ENCODE measurements at regions not wholly inside any gene's neighbourhood (a gene's known extent, or its start where the extent isn't known, plus 50 kb on each side); places are given as distances from the start of the nearest gene placed in this dataset.

DNA sequence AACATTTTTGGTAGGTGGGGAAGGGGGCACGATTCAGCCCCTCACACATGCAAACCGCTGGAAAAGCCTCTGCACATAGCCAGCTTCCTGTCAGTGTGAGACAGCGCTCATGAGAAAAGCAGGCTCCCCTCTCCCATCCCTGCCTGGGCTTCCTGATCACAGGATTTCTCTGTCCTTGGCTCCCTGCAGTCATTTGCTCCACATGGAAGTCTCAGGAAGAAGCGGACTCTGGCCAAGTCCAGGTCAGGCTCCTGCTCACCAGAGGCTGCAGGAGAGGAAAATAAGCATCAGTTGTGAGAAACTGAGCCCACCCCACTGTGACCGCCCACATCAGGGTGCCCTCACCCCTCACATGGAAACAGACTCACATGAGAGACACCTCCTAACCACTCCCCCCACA, 664.3 kb upstream of the TENM3 start:
- no peaks in the 10 kb centered on the region for H3K27me3 Mint-ChIP-seq
- TF ChIP-seq, protein P1, sequence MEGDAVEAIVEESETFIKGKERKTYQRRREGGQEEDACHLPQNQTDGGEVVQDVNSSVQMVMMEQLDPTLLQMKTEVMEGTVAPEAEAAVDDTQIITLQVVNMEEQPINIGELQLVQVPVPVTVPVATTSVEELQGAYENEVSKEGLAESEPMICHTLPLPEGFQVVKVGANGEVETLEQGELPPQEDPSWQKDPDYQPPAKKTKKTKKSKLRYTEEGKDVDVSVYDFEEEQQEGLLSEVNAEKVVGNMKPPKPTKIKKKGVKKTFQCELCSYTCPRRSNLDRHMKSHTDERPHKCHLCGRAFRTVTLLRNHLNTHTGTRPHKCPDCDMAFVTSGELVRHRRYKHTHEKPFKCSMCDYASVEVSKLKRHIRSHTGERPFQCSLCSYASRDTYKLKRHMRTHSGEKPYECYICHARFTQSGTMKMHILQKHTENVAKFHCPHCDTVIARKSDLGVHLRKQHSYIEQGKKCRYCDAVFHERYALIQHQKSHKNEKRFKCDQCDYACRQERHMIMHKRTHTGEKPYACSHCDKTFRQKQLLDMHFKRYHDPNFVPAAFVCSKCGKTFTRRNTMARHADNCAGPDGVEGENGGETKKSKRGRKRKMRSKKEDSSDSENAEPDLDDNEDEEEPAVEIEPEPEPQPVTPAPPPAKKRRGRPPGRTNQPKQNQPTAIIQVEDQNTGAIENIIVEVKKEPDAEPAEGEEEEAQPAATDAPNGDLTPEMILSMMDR (IDR thresholded peaks at IDR 0.05; ENCODE audit: unreplicated experiment) = no peak
- H3K9me3 Mint-ChIP-seq (ENCODE audit: low read depth) = peaks cover 5% of the 10 kb centered on the region
- peaks cover 3% of the 10 kb centered on the region for H3K4me1 Mint-ChIP-seq (ENCODE audit: low read depth)
- H3K27ac Mint-ChIP-seq = no peak overlapping the region
- no peak overlapping the region for H3K4me3 Mint-ChIP-seq (ENCODE audit: low read depth)
- no peak for DNase-seq (ENCODE audit: low spot score, unreplicated experiment)
- no peaks in the 10 kb centered on the region for H3K36me3 Mint-ChIP-seq (ENCODE audit: insufficient read depth)

DNA sequence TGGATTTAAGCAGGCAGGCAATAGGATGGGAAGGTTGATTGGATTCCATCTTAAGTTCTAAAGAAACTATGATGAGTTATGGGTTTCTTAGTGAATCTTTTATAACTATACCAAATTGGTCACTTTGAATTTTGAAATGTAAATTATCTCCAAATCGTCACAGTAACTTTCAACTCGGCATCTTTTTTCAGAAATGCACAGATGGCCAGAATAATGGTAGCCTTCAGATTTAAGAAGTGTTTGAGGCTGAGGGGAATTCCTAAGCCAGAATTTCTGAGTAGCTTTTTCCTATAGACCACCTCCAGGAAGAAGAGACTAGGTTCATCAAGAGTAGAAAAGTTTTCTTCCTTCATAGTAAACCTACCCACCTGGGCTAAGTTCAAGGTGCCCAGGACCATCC, 663.7 kb upstream of the TENM3 start:
- DNase-seq (ENCODE audit: low spot score, unreplicated experiment) = no peak
- Mint-ChIP-seq H3K4me1 (ENCODE audit: low read depth) (peaks cover 3% of the 10 kb centered on the region), H3K27ac (no peak overlapping the region), H3K9me3 (ENCODE audit: low read depth) (peaks cover 5% of the 10 kb centered on the region), H3K27me3 (no peaks in the 10 kb centered on the region), H3K36me3 (ENCODE audit: insufficient read depth) (no peaks in the 10 kb centered on the region), H3K4me3 (ENCODE audit: low read depth) (no peak overlapping the region)
- TF ChIP-seq, protein P1 (IDR thresholded peaks at IDR 0.05; ENCODE audit: unreplicated experiment) = no peak

DNA sequence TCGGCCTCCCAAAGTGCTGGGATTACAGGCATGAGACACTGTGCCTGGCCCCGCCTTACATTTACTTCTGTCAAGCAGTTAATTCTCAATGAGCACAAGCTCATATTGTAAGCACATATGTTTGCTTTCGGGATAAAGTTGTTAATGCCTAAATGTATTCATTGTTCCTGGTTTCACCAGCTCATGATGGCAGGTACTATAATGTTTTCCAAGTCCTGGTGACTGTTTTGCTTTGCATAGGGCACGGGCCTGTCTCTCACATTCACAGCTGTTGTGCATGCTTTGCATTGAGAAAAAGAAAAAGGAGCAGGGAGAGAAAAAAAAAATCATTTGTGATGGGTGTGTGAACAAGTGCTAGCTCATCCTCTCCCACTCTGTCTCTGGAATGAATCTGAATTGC, 661.2 kb upstream of the TENM3 start:
- no peak overlapping the region for H3K27ac Mint-ChIP-seq
- no peaks in the 10 kb centered on the region for H3K9me3 Mint-ChIP-seq (ENCODE audit: low read depth)
- TF ChIP-seq, protein P1 (IDR thresholded peaks at IDR 0.05; ENCODE audit: unreplicated experiment) = no peak
- no peak for DNase-seq (ENCODE audit: low spot score, unreplicated experiment)
- no peaks in the 10 kb centered on the region for H3K27me3 Mint-ChIP-seq
- H3K4me1 Mint-ChIP-seq (ENCODE audit: low read depth) = no peaks in the 10 kb centered on the region
- no peaks in the 10 kb centered on the region for H3K36me3 Mint-ChIP-seq (ENCODE audit: insufficient read depth)
- no peak overlapping the region for H3K4me3 Mint-ChIP-seq (ENCODE audit: low read depth)

DNA sequence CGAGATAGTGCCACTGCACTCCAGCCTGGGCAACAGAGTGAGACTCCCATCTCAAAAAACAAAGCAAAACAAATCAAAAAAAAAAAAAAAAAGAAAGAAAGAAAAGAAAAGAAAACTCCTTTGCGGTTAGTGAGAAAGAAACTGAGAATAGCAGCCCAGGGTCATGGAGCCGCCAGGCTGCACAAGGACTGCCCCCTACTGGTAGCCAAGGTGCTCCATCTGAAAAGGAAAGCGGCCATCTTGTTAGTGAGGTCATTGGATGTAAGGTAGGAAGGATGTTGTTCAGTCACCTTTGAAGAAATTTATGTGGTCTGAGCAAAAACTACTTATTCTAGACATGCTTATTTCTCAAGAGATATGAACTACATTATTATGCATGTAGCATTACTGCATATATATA, 660.6 kb upstream of the TENM3 start:
- H3K9me3 Mint-ChIP-seq (ENCODE audit: low read depth) = no peaks in the 10 kb centered on the region
- no peaks in the 10 kb centered on the region for H3K27me3 Mint-ChIP-seq
- DNase-seq (ENCODE audit: low spot score, unreplicated experiment) = no peak
- no peaks in the 10 kb centered on the region for H3K36me3 Mint-ChIP-seq (ENCODE audit: insufficient read depth)
- TF ChIP-seq, protein P1 (IDR thresholded peaks at IDR 0.05; ENCODE audit: unreplicated experiment) = peak; percentile 8
- no peak overlapping the region for H3K27ac Mint-ChIP-seq
- no peaks in the 10 kb centered on the region for H3K4me1 Mint-ChIP-seq (ENCODE audit: low read depth)
- H3K4me3 Mint-ChIP-seq (ENCODE audit: low read depth) = no peak overlapping the region

DNA sequence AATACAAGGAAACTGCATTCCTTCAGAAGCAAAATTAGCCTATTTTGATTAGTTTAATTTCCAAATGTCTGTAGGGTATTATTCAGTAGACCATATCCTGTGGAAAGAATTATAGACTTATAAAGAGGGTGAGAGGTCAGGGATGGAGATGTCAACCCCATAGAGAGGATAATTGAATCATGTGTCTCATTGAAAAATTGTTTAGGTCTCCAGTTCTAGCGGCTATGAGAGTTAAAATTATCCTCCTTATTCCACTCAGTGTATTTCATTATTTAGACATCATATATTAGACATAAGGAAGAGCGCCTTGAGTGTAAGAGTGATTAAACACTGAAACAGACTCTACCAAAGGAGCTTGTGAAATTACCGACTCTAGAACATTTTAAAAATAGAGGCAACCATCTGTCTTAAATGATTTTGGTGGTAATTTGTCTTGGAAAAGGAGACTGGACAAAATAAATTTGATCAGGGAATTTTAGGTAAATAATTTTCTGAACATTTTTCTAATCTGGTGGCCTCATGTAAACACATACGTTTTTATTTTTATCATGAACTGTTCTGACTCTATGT, 654.4 kb upstream of the TENM3 start:
- Mint-ChIP-seq H3K9me3 (ENCODE audit: low read depth) (no peaks in the 10 kb centered on the region), H3K36me3 (ENCODE audit: insufficient read depth) (no peaks in the 10 kb centered on the region), H3K4me1 (ENCODE audit: low read depth) (no peaks in the 10 kb centered on the region)

More for the DNA sequence above, 654.4 kb upstream of the TENM3 start:
- no peak for DNase-seq (ENCODE audit: low spot score, unreplicated experiment)
- TF ChIP-seq, protein P1 (IDR thresholded peaks at IDR 0.05; ENCODE audit: unreplicated experiment) = no peak
- Mint-ChIP-seq H3K4me3 (ENCODE audit: low read depth) (no peak overlapping the region), H3K27me3 (no peaks in the 10 kb centered on the region), H3K27ac (no peak overlapping the region)
